M059J (cell line): ENCODE measurements at regions not wholly inside any gene's neighbourhood (a gene's known extent, or its start where the extent isn't known, plus 50 kb on each side); places are given as distances from the start of the nearest gene placed in this dataset.

Experiments used
- DNase-seq: peaks from one replicate; pipeline ENCODE4 v3.0.0-alpha.2; 2012; ENCODE audit warnings: low read depth

DNA sequence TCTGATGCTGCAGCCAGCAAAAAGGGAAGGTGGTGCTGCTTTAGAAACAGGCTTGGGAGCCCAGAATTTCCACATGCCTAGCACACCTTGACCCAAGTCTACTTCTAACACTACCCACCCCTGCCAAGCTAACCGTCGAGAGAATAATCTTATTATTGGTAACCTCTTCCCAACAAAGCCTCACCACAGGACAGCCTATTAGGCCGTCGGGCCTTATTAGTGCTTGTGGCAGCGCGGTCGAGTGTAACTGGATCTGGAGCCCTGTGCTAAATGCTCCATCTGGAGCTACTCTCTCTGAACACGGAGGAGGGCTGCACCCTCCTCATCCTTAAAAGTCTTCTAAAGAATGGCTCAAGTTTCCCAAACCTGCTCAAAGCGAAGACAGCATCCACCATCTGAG lies 165.5 kb upstream of the NFIA start:
- DNase-seq = no peak

GRCh38 chr1:60916199-60916598 lies 166.2 kb upstream of the NFIA start:
- no peak for DNase-seq

DNA sequence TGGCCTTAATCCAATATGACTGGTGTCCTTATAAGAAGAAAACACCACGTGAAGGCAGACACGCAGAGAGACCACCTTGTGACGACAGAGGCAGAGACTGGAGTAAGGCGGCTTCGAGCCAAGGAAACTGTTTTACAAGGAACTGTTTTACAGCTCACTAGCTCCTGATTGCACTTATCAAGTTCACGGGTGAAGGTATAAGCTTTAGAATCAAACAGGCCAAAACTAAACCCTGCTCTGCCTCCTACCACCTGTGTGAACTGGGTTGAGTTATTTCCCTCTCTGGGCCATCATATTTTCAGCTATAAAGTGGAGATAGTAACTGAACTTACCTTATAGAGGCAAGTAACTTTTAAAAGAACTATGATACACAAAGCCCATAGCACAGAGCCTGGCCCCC lies 166.9 kb upstream of the NFIA start:
- no peak for DNase-seq

DNA sequence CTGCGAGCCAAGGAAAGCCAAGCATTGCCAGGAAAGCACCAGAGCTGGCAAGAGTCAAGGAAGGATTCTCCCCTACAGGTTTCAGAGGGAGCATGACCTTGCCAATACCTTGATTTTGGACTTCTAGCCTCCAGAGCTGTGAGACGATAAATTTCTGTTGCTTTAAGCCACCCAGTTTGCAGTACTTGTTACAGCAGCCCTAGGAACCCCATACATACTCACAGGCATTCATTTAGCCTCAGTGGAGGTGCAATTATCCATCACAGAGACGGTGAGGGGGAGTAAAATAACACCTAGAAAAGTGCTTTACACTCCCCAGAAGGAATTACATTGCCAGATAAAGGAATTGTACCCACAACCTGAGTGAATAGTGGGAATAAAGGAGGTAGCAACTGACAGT lies 167.4 kb upstream of the NFIA start:
- DNase-seq = no peak

- DNase-seq = peak; percentile 40
Measured at GRCh38 chr1:60913708-60914107, 168.7 kb upstream of the NFIA start.

- DNase-seq = no peak
Measured at GRCh38 chr1:60913039-60913438, 169.3 kb upstream of the NFIA start.

GRCh38 chr1:60911966-60912697 lies 170.2 kb upstream of the NFIA start:
- no peak for DNase-seq

DNA sequence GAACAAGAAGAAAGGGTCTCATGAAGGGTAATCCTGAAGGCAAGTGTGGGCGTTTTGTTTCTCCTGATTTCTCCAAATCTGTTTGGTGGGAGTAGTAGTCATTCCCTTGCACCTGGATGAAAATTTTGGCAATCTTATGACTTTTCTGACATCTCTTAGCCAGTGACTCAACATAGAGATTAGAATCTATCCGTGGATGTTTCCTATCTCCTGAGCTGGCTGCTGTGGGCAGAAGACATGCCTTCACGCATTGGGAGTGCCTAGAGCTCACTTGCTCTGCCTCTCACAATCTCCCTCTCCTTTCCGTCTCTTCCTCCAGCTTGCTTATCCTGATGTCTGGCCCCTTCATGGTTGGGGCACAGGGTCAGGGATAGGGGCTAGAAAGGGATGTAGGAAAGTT lies 174.2 kb upstream of the NFIA start:
- DNase-seq = peak; percentile 50

- DNase-seq = no peak
Measured at GRCh38 chr1:60906526-60906925, 175.8 kb upstream of the NFIA start.

DNA sequence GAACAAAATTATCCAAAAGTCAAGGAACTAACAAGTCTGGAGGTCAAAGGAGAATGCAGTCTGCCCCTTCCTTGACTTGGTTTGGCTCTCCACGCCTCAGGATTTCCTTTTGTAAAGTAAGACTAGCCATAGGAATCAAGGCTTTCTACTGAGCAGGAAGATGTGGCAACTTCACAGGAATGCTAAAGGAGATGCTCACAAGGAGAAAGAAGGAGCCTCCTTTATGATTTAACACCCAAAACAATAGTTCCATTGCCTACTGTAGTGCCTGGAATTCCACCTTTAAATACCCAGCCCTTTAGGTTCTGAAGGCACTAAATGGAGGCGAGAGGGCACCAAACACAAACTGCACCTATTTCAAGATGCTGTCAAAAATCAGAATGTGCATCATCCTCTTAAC lies 176.3 kb upstream of the NFIA start:
- DNase-seq = no peak

DNA sequence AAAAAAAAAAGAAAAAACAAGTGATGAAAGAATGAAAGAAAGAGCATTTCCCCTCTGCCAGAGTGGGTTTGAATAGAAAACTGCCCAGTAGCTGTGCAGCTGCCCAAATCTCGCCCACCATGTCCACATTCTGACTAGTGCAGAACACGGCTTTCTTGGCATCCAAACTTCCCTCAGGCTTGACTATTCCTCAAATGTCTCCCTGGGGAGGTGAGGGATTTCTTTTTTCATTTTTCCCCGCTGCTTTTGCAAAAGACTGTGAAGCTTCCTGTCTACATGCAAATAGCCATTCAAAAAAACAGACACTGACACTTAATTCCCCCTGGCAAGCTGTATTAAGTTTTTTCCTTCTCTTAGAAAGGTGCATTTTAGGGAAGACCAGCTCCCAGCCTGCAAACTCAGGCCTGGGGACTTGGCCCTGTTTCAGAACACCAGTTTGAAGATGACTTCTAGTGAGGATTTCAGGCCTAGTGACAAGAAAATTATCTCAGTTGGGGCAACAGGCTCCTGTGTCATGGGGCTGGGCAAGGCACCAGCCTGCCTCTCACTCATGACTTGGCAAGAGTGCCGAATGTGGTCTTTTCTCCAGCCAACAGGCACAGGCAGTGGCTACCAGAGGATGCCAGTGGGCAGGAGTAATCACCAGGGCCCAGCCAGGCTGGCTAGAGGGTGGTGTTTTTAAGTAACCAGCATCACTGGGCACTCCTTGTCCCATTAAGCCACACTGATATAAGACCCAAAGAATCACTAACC lies 178.1 kb upstream of the NFIA start:
- peak; percentile 79 for DNase-seq

- DNase-seq = peak; percentile 37
Measured at GRCh38 chr1:60903591-60903990, 178.8 kb upstream of the NFIA start.

- no peak for DNase-seq
Measured at GRCh38 chr1:60899464-60899863, 182.9 kb upstream of the NFIA start.

- DNase-seq = no peak
Measured at GRCh38 chr1:60898987-60899386, 183.4 kb upstream of the NFIA start.

DNA sequence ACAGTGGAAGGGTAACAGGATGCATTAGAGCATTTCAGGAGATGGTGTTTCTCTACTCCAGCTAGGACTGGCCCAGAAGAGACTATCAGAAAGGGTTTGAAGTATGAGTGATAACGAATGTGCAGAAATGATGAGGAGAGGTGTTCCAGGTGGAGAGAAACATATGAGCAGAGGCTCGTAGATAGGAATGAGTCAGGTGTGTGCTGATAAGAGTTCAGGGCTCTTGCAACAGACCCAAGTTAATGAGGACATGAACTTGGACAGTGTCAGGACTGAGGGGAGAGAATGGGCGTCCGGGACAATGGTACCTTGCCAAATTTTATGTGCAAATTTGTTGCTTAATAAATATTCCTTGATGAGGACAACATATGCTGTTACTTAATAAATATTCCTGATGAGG lies 183.9 kb upstream of the NFIA start:
- no peak for DNase-seq

DNA sequence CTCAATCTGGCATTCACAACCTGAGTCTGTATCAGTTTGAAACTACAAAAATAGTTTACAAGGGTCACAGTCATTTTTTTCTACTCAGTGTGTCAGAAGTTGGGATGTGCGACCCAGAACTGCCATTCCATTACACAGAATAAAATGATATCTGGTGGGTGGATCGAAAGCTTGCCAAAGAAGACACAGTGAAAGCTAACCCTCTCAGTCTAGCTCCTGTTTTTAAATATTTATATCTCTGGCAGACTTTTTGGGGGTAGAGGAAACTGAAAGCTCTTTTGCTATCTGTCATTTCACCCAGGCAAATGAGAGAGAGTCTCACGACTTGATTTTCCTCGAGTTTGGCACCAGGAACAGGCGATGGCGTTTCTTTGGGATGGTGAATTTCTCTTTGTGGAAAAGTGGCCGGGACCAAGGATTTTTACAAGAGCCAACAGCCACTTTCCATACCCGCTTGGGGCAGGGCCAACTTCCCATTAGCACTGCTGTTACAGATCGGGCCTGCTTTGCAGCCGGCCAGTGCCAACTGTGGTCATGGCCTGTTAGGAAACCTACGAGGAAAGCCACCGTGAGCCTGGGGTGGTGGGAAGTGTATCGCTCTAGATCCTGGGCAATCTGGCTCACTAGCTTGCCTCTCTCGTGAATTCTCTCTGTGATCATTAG lies 185.5 kb upstream of the NFIA start:
- DNase-seq = peak; percentile 15

GRCh38 chr1:60895701-60896100 lies 186.7 kb upstream of the NFIA start:
- no peak for DNase-seq

DNA sequence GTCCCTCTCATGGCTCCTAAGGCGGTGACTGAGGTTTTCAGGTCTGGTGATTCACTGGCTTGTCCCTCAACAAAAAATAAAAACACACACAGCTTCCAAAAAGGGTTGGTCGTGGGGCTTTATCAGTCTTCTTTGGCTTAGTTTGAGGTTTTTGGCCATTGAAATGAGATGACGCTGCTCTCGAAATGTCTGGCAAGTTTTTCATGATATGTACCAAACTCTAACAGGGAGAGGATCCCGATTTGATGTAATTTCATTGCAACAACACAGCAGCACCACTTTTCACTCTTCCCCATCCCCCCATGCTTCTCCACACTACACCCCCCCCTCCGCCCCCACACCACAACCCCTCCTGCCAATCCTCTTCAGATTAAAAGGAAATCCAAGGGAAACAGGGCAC lies 187.1 kb upstream of the NFIA start:
- peak; percentile 63 for DNase-seq

DNA sequence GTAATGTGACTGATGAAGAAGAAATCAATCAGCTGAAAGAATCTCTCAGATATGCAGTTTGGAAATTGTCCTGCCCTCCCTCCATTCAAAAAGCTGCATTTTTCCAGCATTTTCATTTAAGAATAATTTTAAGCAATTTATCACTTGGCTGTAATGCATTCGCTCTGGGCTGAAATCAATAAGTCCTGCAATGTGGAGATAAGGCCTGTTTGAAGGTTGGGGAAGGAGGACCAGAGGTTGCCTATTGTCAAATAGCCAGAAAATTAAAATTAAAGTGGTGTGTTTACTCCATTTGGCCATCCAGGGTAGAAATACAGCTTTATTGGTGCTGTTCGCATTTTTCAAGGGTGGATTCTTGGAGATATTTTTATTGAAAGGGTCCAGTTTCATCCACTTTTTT lies 187.6 kb upstream of the NFIA start:
- no peak for DNase-seq

DNA sequence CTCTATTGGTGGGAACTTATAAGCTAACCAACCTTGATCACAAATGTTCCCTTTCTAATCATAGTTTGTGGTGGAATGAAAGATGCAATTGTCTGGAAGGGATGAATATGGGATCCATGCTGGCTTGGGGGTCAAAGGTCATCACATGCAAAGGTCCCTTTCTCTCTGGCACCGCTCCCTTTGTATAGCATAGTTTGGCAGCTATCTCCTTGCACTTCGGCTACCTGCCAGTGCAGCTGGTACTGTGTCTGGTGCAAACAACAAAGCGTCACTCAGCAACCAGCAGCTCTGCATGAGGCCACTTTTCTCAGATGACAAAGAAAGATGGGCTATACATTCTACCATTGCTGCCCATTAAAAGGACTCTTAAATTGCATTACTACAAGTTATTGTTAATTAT lies 188.2 kb upstream of the NFIA start:
- no peak for DNase-seq

- DNase-seq = no peak
Measured at GRCh38 chr1:60893136-60893930, 189.0 kb upstream of the NFIA start.

DNA sequence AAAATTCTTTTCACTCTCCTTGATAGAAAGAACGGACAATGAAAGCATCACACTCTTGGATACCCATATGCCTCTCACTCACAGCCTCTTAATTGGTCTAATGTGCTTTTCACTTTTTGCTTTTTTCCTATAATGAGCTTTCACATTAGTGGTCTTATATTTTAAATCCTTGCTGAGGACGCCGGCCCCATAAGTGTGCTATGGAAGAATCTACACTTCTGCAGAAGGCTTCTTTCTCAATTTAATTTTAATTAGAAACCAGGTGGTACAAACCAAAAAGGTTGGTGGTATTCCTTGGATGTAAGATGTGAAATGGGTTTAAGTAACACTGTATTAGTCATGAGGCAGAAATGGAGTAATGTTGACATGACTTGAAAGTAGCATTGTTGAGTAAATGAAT lies 190.6 kb upstream of the NFIA start:
- no peak for DNase-seq
